ENCODE measurements at regions not wholly inside any gene's neighbourhood (a gene's known extent, or its start where the extent isn't known, plus 50 kb on each side); places are given as distances from the start of the nearest gene placed in this dataset.

DNA sequence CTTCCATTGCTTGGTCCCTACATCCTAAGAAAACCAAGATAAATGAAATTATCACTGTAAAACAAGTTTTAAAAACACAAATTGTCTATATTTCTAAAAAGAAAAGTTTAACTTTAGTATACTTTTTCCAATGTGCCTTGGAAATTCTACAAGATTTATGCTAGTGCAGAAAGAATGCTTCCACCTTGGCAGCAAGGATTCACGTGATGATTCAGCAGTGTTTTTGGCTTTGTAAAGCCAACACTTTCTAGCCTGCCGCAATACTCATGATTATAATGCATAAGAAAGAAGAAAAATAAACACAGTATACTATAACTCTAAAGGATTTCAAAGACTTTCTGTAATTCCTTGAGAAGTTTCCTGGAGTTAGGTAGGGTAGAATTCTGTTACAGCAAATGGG is 442.7 kb downstream of the TENT5A start:
- peak; percentile 76 for DNase-seq
- no peak overlapping the region for H3K27ac ChIP-seq (ENCODE audit: low read length)
- no peaks in the 10 kb centered on the region for H3K4me1 ChIP-seq (ENCODE audit: control insufficient read depth, insufficient read depth, low read length)
- H3K4me3 ChIP-seq (ENCODE audit: low read length), result no peak overlapping the region
- H3K27me3 ChIP-seq (ENCODE audit: control insufficient read depth, insufficient read depth, low read length), result no peaks in the 10 kb centered on the region
- WGBS (ENCODE audit: insufficient coverage), result no CpG with 5 or more reads among the region's 2 CpGs
- no peaks in the 10 kb centered on the region for H3K9me3 ChIP-seq (replicated peaks; ENCODE audit: control insufficient read depth, low read depth, low read length)
- no peaks in the 10 kb centered on the region for H3K36me3 ChIP-seq (ENCODE audit: control insufficient read depth, insufficient read depth, low read length)

DNA sequence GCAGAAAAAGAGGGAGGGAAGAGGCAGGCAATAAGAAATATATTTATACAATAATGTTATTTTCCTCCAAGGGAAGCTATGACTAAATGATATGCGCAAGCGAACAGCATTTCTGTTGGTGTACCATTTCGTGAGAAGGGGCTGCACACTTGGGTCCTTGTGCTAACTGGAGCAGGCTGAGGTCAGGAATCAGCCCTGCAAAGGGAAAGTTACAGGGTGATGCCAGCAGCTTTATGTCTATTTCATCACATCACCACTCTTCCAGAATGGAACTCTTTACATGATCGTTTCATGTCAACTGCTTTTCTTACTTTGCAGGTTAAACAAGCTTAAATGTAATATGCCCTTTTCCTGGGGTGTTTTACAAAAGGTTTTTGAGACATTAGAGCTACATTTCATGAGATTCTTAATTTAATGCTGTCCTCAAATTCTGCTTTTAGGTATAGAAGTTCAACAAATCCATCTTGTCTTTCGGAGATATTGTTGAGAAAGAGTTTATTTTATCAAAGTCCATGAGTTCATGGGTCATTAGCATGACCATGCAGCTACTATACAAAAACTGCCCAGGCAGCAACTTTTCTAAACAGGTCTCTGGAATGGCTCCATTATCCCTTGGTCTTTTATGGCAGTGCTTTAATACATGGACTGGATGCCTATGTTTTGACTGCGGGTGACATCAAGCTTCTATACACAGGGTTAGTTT is 443.8 kb downstream of the TENT5A start:
- Histone ChIP-seq H3K4me1 (ENCODE audit: control insufficient read depth, insufficient read depth, low read length) (no peaks in the 10 kb centered on the region), H3K9me3 (replicated peaks; ENCODE audit: control insufficient read depth, low read depth, low read length) (no peaks in the 10 kb centered on the region), H3K27ac (ENCODE audit: low read length) (no peak overlapping the region), H3K27me3 (ENCODE audit: control insufficient read depth, insufficient read depth, low read length) (no peaks in the 10 kb centered on the region), H3K36me3 (ENCODE audit: control insufficient read depth, insufficient read depth, low read length) (no peaks in the 10 kb centered on the region), H3K4me3 (ENCODE audit: low read length) (no peak overlapping the region)
- 94% methylated on average over 3 of the region's 6 CpGs for WGBS (ENCODE audit: insufficient coverage)
- no peak for DNase-seq

DNA sequence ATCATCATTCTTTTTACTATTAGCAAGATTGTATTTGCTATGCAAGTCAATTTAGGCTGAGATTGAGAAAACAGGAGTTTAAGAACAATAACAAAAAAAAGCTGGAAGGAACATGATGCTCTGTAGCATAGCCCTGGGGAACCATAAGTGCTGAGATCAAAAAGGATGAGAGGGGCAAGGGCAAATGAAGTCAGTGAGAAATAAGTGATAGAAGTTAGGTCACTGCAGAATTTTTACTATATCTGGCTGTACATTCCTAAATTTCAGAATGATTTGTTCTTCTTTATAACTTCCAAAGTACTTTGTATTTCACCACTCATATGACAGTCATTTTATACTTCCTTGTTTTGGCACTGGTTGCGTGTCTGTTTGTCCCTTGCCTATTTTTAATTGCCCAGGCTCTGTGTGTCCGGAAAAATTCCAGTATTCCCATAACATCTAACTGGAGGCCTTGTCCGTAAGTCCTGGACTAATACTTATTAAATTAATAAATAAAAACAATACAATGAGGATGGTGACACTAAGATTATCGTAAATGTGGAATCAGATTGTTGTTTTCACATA is 444.7 kb downstream of the TENT5A start:
- peak; percentile 78 for DNase-seq
- H3K27ac ChIP-seq (ENCODE audit: low read length), result no peak overlapping the region
- no peaks in the 10 kb centered on the region for H3K27me3 ChIP-seq (ENCODE audit: control insufficient read depth, insufficient read depth, low read length)
- no peaks in the 10 kb centered on the region for H3K4me1 ChIP-seq (ENCODE audit: control insufficient read depth, insufficient read depth, low read length)
- no peak overlapping the region for H3K4me3 ChIP-seq (ENCODE audit: low read length)
- no peaks in the 10 kb centered on the region for H3K36me3 ChIP-seq (ENCODE audit: control insufficient read depth, insufficient read depth, low read length)
- WGBS (ENCODE audit: insufficient coverage), result no CpG with 5 or more reads among the region's 4 CpGs
- no peaks in the 10 kb centered on the region for H3K9me3 ChIP-seq (replicated peaks; ENCODE audit: control insufficient read depth, low read depth, low read length)

DNA sequence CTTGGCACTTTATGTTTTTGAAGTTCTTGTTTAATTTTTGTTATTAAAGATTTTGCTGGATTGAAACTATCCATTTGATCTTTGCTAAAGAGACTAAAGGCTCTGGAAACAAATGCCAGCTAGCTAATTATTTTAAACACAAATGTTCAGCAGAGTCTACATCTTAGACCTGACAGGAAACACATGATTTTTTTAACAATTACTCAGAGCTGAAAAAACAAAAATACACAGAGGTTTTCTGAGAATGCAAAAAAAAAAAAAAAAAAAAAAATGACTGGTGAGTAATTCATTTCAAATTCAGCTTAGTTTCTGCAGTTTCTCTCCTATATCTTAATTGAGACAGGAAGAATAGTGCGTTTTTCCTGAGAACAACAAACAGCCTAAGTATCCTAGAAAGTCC is 448.0 kb downstream of the TENT5A start:
- Histone ChIP-seq H3K4me3 (ENCODE audit: low read length) (no peak overlapping the region), H3K36me3 (ENCODE audit: control insufficient read depth, insufficient read depth, low read length) (no peaks in the 10 kb centered on the region), H3K27ac (ENCODE audit: low read length) (no peak overlapping the region), H3K27me3 (ENCODE audit: control insufficient read depth, insufficient read depth, low read length) (no peaks in the 10 kb centered on the region), H3K4me1 (ENCODE audit: control insufficient read depth, insufficient read depth, low read length) (no peaks in the 10 kb centered on the region), H3K9me3 (replicated peaks; ENCODE audit: control insufficient read depth, low read depth, low read length) (no peaks in the 10 kb centered on the region)
- no CpG with 5 or more reads among the region's 1 CpG for WGBS (ENCODE audit: insufficient coverage)
- DNase-seq, result no peak

DNA sequence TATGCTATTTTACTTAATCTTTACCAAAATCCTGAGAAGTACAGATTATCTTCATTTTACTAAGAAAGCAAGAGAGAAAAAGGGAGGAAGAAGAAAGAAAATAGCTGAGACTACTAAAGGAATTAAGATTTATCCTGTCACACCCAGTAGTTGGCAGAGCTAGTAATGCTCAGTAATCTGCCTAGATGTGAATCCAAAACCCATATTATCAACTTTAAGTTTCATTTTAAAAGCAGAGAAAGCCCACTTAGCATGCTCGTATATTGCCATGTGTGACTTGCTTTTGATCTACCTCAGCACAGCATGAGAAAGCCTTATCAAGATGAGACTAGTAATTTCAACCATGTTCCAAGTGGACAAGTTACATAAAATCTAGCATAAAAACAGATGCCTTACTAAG is 451.5 kb downstream of the TENT5A start:
- H3K4me1 ChIP-seq (ENCODE audit: control insufficient read depth, insufficient read depth, low read length), result no peaks in the 10 kb centered on the region
- no peak for DNase-seq
- H3K9me3 ChIP-seq (replicated peaks; ENCODE audit: control insufficient read depth, low read depth, low read length), result no peaks in the 10 kb centered on the region
- no CpG with 5 or more reads among the region's 1 CpG for WGBS (ENCODE audit: insufficient coverage)
- no peak overlapping the region for H3K27ac ChIP-seq (ENCODE audit: low read length)
- no peaks in the 10 kb centered on the region for H3K27me3 ChIP-seq (ENCODE audit: control insufficient read depth, insufficient read depth, low read length)
- H3K36me3 ChIP-seq (ENCODE audit: control insufficient read depth, insufficient read depth, low read length), result no peaks in the 10 kb centered on the region
- no peak overlapping the region for H3K4me3 ChIP-seq (ENCODE audit: low read length)

DNA sequence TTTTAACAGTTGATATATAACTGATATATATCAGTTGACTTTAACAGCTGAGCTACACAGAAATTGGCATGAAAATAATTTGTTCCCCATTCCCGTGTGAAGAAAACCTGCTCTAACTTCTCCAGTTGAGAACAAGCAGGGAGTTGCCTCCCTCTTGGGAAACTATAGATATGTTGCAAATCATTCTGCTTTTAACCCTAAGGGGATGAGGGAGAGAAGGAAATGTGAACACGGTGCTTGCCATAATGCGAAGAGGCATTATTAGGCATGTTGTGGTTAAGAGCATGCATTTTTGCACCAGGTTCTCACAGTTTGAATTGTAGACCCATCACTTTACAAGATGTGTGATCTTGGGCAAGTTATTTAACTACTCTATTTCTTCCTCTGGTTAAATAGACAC is 453.7 kb downstream of the TENT5A start:
- Histone ChIP-seq H3K4me3 (ENCODE audit: low read length) (no peak overlapping the region), H3K9me3 (replicated peaks; ENCODE audit: control insufficient read depth, low read depth, low read length) (no peaks in the 10 kb centered on the region), H3K4me1 (ENCODE audit: control insufficient read depth, insufficient read depth, low read length) (no peaks in the 10 kb centered on the region), H3K27me3 (ENCODE audit: control insufficient read depth, insufficient read depth, low read length) (no peaks in the 10 kb centered on the region), H3K27ac (ENCODE audit: low read length) (no peak overlapping the region), H3K36me3 (ENCODE audit: control insufficient read depth, insufficient read depth, low read length) (no peaks in the 10 kb centered on the region)
- no CpG with 5 or more reads among the region's 3 CpGs for WGBS (ENCODE audit: insufficient coverage)
- DNase-seq, result no peak

DNA sequence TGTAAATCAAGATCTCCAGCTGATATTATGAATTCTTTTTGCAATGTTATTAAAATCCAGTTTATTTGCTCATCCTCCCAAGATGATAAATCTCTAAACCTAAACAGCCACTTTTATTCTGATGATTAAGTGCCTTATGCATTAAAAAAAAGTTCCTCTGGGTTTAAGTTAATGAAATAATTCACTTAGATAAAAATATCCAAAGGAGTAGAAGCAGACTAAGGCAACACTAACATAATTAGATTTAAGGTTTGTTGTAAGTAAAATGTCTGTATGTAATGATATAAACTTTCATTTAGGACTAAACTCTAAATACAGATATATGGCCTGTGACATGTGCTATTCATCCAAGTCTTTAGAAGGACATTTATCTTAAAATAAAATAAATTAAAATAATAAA is 457.2 kb downstream of the TENT5A start:
- H3K27ac ChIP-seq (ENCODE audit: low read length), result no peak overlapping the region

DNA sequence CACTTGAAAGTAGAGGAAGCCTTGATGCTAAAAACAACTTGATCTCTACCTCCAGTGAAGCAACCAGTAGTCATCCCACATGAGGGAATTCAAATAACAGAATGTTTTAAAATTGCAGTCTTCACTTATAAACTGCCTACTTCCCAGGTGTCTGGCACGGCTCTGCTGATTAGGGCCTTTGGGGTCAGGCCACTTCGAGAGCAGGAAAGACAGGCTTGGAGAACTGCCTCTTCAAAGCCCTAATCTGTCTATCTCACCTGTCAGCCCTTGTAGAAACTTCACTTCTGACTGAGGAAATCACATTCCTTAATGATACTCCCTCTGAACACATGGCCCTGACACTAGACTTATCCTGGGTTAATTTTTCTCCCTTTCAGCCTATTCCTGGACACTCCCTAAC is 458.6 kb downstream of the TENT5A start:
- H3K4me3 ChIP-seq (ENCODE audit: low read length), result no peak overlapping the region
- DNase-seq, result no peak
- WGBS (ENCODE audit: insufficient coverage), result 36% methylated on average over 2 of the region's 2 CpGs
- H3K36me3 ChIP-seq (ENCODE audit: control insufficient read depth, insufficient read depth, low read length), result no peaks in the 10 kb centered on the region
- H3K27ac ChIP-seq (ENCODE audit: low read length), result no peak overlapping the region
- H3K4me1 ChIP-seq (ENCODE audit: control insufficient read depth, insufficient read depth, low read length), result no peaks in the 10 kb centered on the region
- H3K27me3 ChIP-seq (ENCODE audit: control insufficient read depth, insufficient read depth, low read length), result no peaks in the 10 kb centered on the region
- no peaks in the 10 kb centered on the region for H3K9me3 ChIP-seq (replicated peaks; ENCODE audit: control insufficient read depth, low read depth, low read length)

More for the DNA sequence above, 457.2 kb downstream of the TENT5A start:
- no peak for DNase-seq
- Histone ChIP-seq H3K4me1 (ENCODE audit: control insufficient read depth, insufficient read depth, low read length) (no peaks in the 10 kb centered on the region), H3K4me3 (ENCODE audit: low read length) (no peak overlapping the region), H3K36me3 (ENCODE audit: control insufficient read depth, insufficient read depth, low read length) (no peaks in the 10 kb centered on the region), H3K9me3 (replicated peaks; ENCODE audit: control insufficient read depth, low read depth, low read length) (no peaks in the 10 kb centered on the region), H3K27me3 (ENCODE audit: control insufficient read depth, insufficient read depth, low read length) (no peaks in the 10 kb centered on the region)

DNA sequence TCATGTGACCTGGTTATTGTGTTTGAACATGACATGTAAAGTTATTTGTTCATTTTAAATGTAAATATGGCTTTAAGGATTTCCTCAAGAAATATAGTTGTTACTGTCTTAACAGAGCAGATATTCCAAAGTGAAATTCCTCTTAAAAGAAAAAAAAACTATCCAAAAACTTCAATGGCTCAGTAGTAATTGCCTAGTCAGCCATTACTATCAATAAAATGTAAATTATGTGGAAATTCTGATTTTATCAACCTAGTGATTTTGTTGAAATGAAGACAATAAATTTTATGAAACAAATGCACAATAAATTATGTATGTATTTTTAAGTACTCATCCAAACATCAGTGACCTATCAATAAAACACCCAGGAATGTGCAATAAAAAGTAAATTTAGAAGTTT is 463.3 kb downstream of the TENT5A start:
- Histone ChIP-seq H3K4me3 (ENCODE audit: low read length) (no peak overlapping the region), H3K36me3 (ENCODE audit: control insufficient read depth, insufficient read depth, low read length) (no peaks in the 10 kb centered on the region), H3K9me3 (replicated peaks; ENCODE audit: control insufficient read depth, low read depth, low read length) (no peaks in the 10 kb centered on the region), H3K27ac (ENCODE audit: low read length) (no peak overlapping the region), H3K4me1 (ENCODE audit: control insufficient read depth, insufficient read depth, low read length) (no peaks in the 10 kb centered on the region), H3K27me3 (ENCODE audit: control insufficient read depth, insufficient read depth, low read length) (no peaks in the 10 kb centered on the region)
- DNase-seq, result no peak

DNA sequence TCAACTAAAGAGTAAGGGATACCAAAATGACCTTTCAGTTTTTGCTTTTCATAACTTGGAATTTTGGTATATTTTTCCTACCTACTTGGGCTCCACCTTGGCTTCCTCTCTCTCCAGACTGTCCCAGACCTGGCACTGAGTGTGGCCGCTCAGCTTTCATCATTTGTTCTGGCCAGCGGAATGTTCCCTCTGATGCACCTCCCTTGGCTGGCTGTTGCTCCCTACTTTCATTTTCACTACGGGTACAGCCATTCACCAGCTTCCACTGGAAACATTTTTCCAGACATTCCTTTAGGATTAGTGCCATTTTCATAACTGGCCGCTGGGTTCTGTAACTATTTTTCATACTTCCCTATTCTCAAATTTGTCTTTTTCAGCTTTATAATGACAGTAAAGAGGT is 487.4 kb downstream of the TENT5A start:
- Histone ChIP-seq H3K27me3 (ENCODE audit: control insufficient read depth, insufficient read depth, low read length) (no peaks in the 10 kb centered on the region), H3K9me3 (replicated peaks; ENCODE audit: control insufficient read depth, low read depth, low read length) (peaks cover 2% of the 10 kb centered on the region), H3K4me3 (ENCODE audit: low read length) (no peak overlapping the region), H3K4me1 (ENCODE audit: control insufficient read depth, insufficient read depth, low read length) (no peaks in the 10 kb centered on the region), H3K36me3 (ENCODE audit: control insufficient read depth, insufficient read depth, low read length) (no peaks in the 10 kb centered on the region), H3K27ac (ENCODE audit: low read length) (peak overlapping the region; percentile 29)
- peak; percentile 85 for DNase-seq
- 51% methylated on average over 3 of the region's 4 CpGs for WGBS (ENCODE audit: insufficient coverage)

Measured in muscle of leg (tissue), 3 donors.